H9 (cell line): ENCODE measurements at regions not wholly inside any gene's neighbourhood (a gene's known extent, or its start where the extent isn't known, plus 50 kb on each side); places are given as distances from the start of the nearest gene placed in this dataset.

Experiments used
- DNase-seq: peaks from one replicate; pipeline ENCODE4 v3.0.0-alpha.2; 2017
- H2AFZ ChIP-seq: one replicate; pipeline ENCODE4 v1.6.1; 2013; ENCODE audit warnings: mild to moderate bottlenecking, low read length, control low read depth, moderate library complexity
- H2AK5ac ChIP-seq: 2 replicates; pipeline ENCODE4 v1.6.1; 2013; ENCODE audit warnings: low read length, control low read depth, mixed read lengths; ENCODE audit not compliant: insufficient read length
- H2BK120ac ChIP-seq: one replicate; pipeline ENCODE4 v1.6.1; 2013; ENCODE audit warnings: low read depth, mild to moderate bottlenecking, low read length, control low read depth, inconsistent platforms; ENCODE audit not compliant: poor library complexity, severe bottlenecking
- H2BK12ac ChIP-seq: 2 replicates; pipeline ENCODE4 v1.6.1; 2013; ENCODE audit warnings: low read length, control low read depth, mixed read lengths, low read depth; ENCODE audit not compliant: insufficient read length
- H2BK15ac ChIP-seq: 2 replicates; pipeline ENCODE4 v1.6.1; 2013; ENCODE audit warnings: low read depth, low read length, control low read depth
- H2BK20ac ChIP-seq: one replicate; pipeline ENCODE4 v1.6.1; 2013; ENCODE audit warnings: low read depth, mild to moderate bottlenecking, low read length, control low read depth, inconsistent platforms; ENCODE audit not compliant: poor library complexity, severe bottlenecking
- H2BK5ac ChIP-seq: 2 replicates; pipeline ENCODE4 v1.6.1; 2013; ENCODE audit warnings: low read length, control low read depth, mixed read lengths; ENCODE audit not compliant: insufficient read length
- H3K14ac ChIP-seq: 2 replicates; pipeline ENCODE4 v1.6.1; 2013; ENCODE audit warnings: low read length, control low read depth; ENCODE audit not compliant: insufficient read depth
- H3K18ac ChIP-seq: 2 replicates; pipeline ENCODE4 v1.6.1; 2013; ENCODE audit warnings: low read depth, mild to moderate bottlenecking, mixed read lengths, low read length, control low read depth; ENCODE audit not compliant: insufficient read length
- H3K23ac ChIP-seq: 2 replicates; pipeline ENCODE4 v1.6.1; 2013; ENCODE audit warnings: low read length, control low read depth, mixed read lengths, low read depth; ENCODE audit not compliant: insufficient read length
- H3K23me2 ChIP-seq: 2 replicates; pipeline ENCODE4 v1.6.1; 2013; ENCODE audit warnings: low read depth, mild to moderate bottlenecking, mixed read lengths, low read length, control low read depth; ENCODE audit not compliant: insufficient read length, poor library complexity, severe bottlenecking
- H3K27ac ChIP-seq: 2 replicates; pipeline ENCODE4 v1.5.1; 2013; ENCODE audit warnings: low read length, control low read depth, mixed read lengths, low read depth; ENCODE audit not compliant: insufficient read length
- H3K27me3 ChIP-seq: 2 replicates; pipeline ENCODE4 v1.6.1; 2013; ENCODE audit warnings: low read length, control low read depth, inconsistent platforms; ENCODE audit not compliant: insufficient read depth
- H3K4ac ChIP-seq: 2 replicates; pipeline ENCODE4 v1.6.1; 2013; ENCODE audit warnings: low read depth, mild to moderate bottlenecking, control low read depth, inconsistent platforms, low read length, moderate library complexity
- H3K4me1 ChIP-seq: 2 replicates; pipeline ENCODE4 v1.6.1; 2013; ENCODE audit warnings: low read length, control low read depth, inconsistent platforms; ENCODE audit not compliant: insufficient read depth
- H3K4me2 ChIP-seq: 2 replicates; pipeline ENCODE4 v1.6.1; 2013; ENCODE audit warnings: low read length, control low read depth, mixed read lengths; ENCODE audit not compliant: insufficient read length, insufficient read depth
- H3K56ac ChIP-seq: 2 replicates; pipeline ENCODE4 v1.6.1; 2013; ENCODE audit warnings: low read depth, mild to moderate bottlenecking, mixed read lengths, low read length, control low read depth; ENCODE audit not compliant: insufficient read length
- H3K79me1 ChIP-seq: 2 replicates; pipeline ENCODE4 v1.6.1; 2013; ENCODE audit warnings: low read depth, mild to moderate bottlenecking, moderate library complexity, low read length, control low read depth, inconsistent platforms; ENCODE audit not compliant: insufficient read depth, poor library complexity, severe bottlenecking
- H3K79me2 ChIP-seq: 2 replicates; pipeline ENCODE4 v1.6.1; 2013; ENCODE audit warnings: low read length, control low read depth, inconsistent platforms; ENCODE audit not compliant: insufficient read depth
- H3K9ac ChIP-seq: 2 replicates; pipeline ENCODE4 v1.6.1; 2013; ENCODE audit warnings: low read length, control low read depth, mixed read lengths; ENCODE audit not compliant: insufficient read length; ENCODE audit errors: extremely low read depth
- H3K9me3 ChIP-seq: one replicate; pipeline ENCODE4 v1.6.1; 2013; ENCODE audit warnings: low read depth, low read length, inconsistent platforms; ENCODE audit not compliant: control insufficient read depth
- H3T11ph ChIP-seq: one replicate; pipeline ENCODE4 v1.6.1; 2013; ENCODE audit warnings: mild to moderate bottlenecking, low read length, control low read depth, inconsistent platforms
- H4K20me1 ChIP-seq: one replicate; pipeline ENCODE4 v1.6.1; 2013; ENCODE audit not compliant: control insufficient read depth, insufficient read length, insufficient read depth
- H4K5ac ChIP-seq: 2 replicates; pipeline ENCODE4 v1.6.1; 2013; ENCODE audit warnings: low read depth, mild to moderate bottlenecking, mixed read lengths, low read length, control low read depth; ENCODE audit not compliant: insufficient read length
- H4K8ac ChIP-seq: replicated peaks from 2 replicates; pipeline ENCODE4 v1.6.1; 2013; ENCODE audit warnings: low read length, control low read depth, mixed read lengths, low read depth; ENCODE audit not compliant: insufficient read length
- H4K91ac ChIP-seq: 2 replicates; pipeline ENCODE4 v1.6.1; 2013; ENCODE audit warnings: low read depth, mild to moderate bottlenecking, moderate library complexity, mixed read lengths, low read length, control low read depth; ENCODE audit not compliant: insufficient read length
- H3K27ac Mint-ChIP-seq, 3 experiments: 2 replicates in 2 of 3; 3 replicates in 1 of 3; pipeline ENCODE4 v1.8.0; 2020 to 2021; ENCODE audit warnings: mixed read lengths in 3 of 3, mild to moderate bottlenecking in 1 of 3, moderate library complexity in 1 of 3
- H3K27me3 Mint-ChIP-seq: 2 replicates; pipeline ENCODE4 v1.8.0; 2021; ENCODE audit warnings: low read depth, mild to moderate bottlenecking, moderate library complexity, mixed read lengths
- H3K36me3 Mint-ChIP-seq, 3 experiments: 2 replicates in 2 of 3; 3 replicates in 1 of 3; pipeline ENCODE4 v1.8.0; 2020 to 2021; ENCODE audit warnings: low read depth in 3 of 3, mixed read lengths in 3 of 3; ENCODE audit not compliant: insufficient read depth in 1 of 3
- H3K4me1 Mint-ChIP-seq, 2 experiments: 2 replicates each; pipeline ENCODE4 v1.8.0; 2020; ENCODE audit warnings: mixed read lengths in 2 of 2
- H3K4me3 Mint-ChIP-seq, 2 experiments: 2 replicates in 1 of 2; 3 replicates in 1 of 2; pipeline ENCODE4 v1.8.0; 2020 to 2021; ENCODE audit warnings: mild to moderate bottlenecking in 2 of 2, mixed read lengths in 2 of 2, moderate library complexity in 1 of 2
- H3K9me3 Mint-ChIP-seq, 2 experiments: 2 replicates in 1 of 2; 3 replicates in 1 of 2; pipeline ENCODE4 v1.8.0; 2020; ENCODE audit warnings: mild to moderate bottlenecking in 2 of 2, mixed read lengths in 2 of 2, moderate library complexity in 1 of 2
- WGBS: extraction: QIAGEN DNeasy Blood & Tissue Kit; methylation state at CpG from one replicate; pipeline ENCODE4 v1.1.7; 2013; ENCODE audit warnings: missing lambda C conversion rate, low lambda C conversion rate, mixed read lengths; ENCODE audit not compliant: insufficient read length; ENCODE audit errors: extremely low coverage; 5-methylcytosine and 5-hydroxymethylcytosine counted together
- TF ChIP-seq, protein P1 (sequence below): fragments of 200-600 bp; sonication (generic); conservative IDR thresholded peaks from 3 replicates; pipeline ENCODE4 v1.8.0; 2021; ENCODE audit warnings: antibody characterized with exemption, mild to moderate bottlenecking

DNA sequence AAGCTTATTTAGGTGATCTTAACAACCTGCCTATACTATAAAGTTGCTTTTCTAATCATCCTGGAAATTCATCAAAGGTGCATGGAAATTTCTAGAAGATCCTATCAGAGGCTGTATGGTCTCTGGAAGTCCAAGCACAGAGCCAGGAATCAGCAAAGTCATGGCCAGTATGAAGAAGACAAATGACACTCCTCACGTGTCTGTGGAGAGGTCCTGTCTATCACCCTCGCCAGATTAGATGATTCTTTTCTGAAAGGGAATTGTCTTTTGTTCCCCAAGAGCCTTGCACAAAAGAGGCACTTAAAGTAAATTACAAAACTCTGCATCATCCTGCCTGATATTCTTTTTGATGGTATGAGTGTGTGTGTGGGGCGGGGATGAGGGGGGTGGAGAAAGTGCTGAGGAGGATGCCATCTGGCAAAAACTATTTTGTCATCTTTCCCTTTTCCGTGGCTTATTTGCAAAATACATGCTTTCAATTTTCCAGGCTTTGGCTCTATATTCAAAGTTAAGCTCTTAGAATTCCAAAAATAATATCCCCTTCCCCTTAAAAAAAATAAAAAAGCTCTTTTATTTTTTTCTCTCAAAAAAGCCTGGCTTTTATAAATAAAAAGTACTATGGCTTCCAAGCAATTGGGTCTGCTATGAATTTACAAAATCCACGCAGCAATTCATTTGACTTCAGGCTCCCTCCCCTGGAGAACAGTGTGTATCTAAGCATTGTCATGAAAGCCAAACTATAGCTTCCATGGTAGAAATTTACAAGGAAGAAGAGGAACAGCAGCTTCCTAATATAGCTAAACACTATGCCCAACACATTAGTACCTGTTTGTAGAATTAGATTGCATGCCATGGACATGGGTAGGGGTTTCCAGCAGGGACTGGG, 185.2 kb upstream of the ARG1 start:
- Mint-ChIP-seq H3K27me3 (no peaks in the 10 kb centered on the region; the same call in 1 of the 2 replicates), H3K36me3 (peaks cover 4 to 10% (median 7%) of the 10 kb centered on the region in 3 experiments), H3K4me3 (no peak overlapping the region), H3K27ac (no peak overlapping the region; a peak in 1 of 7 replicates), H3K4me1 (peaks cover 10 to 26% of the 10 kb centered on the region in 2 experiments), H3K9me3 (peaks cover 6 to 8% of the 10 kb centered on the region in 2 experiments; a peak in 4 of 5 replicates)
- Histone ChIP-seq H3K4me1 (0 out of 2 replicates have a peak, but pooled peaks cover 2% of the 10 kb centered on the region), H3T11ph (no peak overlapping the region), H4K5ac (no peak overlapping the region), H2AFZ (no peak overlapping the region), H3K4ac (no peak overlapping the region), H3K9ac (no peak overlapping the region), H3K27me3 (no peaks in the 10 kb centered on the region), H4K20me1 (no peaks in the 10 kb centered on the region), H4K91ac (no peak overlapping the region), H2AK5ac (no peak overlapping the region), H2BK20ac (peak overlapping the region; percentile 26), H3K23me2 (no peaks in the 10 kb centered on the region), H3K23ac (no peak overlapping the region), H3K18ac (no peak overlapping the region), H3K56ac (no peak overlapping the region), H2BK120ac (no peak overlapping the region), H3K9me3 (no peaks in the 10 kb centered on the region), H3K79me2 (no peaks in the 10 kb centered on the region), H3K4me2 (no peak overlapping the region), H2BK12ac (no peak overlapping the region), H3K14ac (no peak overlapping the region), H3K27ac (no peak overlapping the region), H4K8ac (no peak overlapping the region), H3K79me1 (no peaks in the 10 kb centered on the region), H2BK5ac (no peak overlapping the region), H2BK15ac (no peak overlapping the region)
- no CpG with 5 or more reads among the region's 5 CpGs for WGBS
- DNase-seq: no peak
- TF ChIP-seq, protein P1, sequence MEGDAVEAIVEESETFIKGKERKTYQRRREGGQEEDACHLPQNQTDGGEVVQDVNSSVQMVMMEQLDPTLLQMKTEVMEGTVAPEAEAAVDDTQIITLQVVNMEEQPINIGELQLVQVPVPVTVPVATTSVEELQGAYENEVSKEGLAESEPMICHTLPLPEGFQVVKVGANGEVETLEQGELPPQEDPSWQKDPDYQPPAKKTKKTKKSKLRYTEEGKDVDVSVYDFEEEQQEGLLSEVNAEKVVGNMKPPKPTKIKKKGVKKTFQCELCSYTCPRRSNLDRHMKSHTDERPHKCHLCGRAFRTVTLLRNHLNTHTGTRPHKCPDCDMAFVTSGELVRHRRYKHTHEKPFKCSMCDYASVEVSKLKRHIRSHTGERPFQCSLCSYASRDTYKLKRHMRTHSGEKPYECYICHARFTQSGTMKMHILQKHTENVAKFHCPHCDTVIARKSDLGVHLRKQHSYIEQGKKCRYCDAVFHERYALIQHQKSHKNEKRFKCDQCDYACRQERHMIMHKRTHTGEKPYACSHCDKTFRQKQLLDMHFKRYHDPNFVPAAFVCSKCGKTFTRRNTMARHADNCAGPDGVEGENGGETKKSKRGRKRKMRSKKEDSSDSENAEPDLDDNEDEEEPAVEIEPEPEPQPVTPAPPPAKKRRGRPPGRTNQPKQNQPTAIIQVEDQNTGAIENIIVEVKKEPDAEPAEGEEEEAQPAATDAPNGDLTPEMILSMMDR: no peak
